Adrenal gland (tissue), 5 donors: ENCODE measurements at regions not wholly inside any gene's neighbourhood (a gene's known extent, or its start where the extent isn't known, plus 50 kb on each side); places are given as distances from the start of the nearest gene placed in this dataset.

Experiments
- CTCF ChIP-seq, 6 experiments: fragments of 450-650 bp in 4 of 6; fragments of 200-600 bp in 2 of 6; sonication (generic) in 1 of 6; IDR thresholded peaks; 1 replicate in 5 of 6; 2 replicates in 1 of 6; pipeline versions ENCODE4 v1.5.1 to v1.8.0; 2016 to 2021; ENCODE audit warnings: antibody characterized with exemption in 6 of 6, mild to moderate bottlenecking in 2 of 6, moderate library complexity in 1 of 6
- POLR2A ChIP-seq, 2 donors: fragments of 450-650 bp; IDR thresholded peaks; one replicate each; pipeline ENCODE4 v1.6.1; 2017; ENCODE audit warnings: antibody characterized with exemption in 2 of 2, mild to moderate bottlenecking in 2 of 2, moderate library complexity in 1 of 2
- donor health status: DM: no; HTN: no; CAD: no.

- TF ChIP-seq CTCF (IDR thresholded peaks at IDR 0.05) (no peak), POLR2A (IDR thresholded peaks at IDR 0.05) (no peak)
Measured at GRCh38 chr9:1201901-1202300, 151.7 kb downstream of the DMRT2 start.
